Chondrocyte (in vitro differentiated cells): ENCODE measurements at regions not wholly inside any gene's neighbourhood (a gene's known extent, or its start where the extent isn't known, plus 50 kb on each side); places are given as distances from the start of the nearest gene placed in this dataset.
A peak's percentile ranks its signal among the peaks of the same experiment; 100 is the strongest.

Experiments used
- DNase-seq: peaks from one replicate; pipeline ENCODE4 v3.0.0; 2021; ENCODE audit warnings: mixed read lengths, low spot score
- H3K27ac Mint-ChIP-seq: one replicate; pipeline ENCODE4 v1.8.0; 2021; ENCODE audit warnings: mild to moderate bottlenecking, moderate library complexity, mixed read lengths; ENCODE audit not compliant: unreplicated experiment
- H3K27me3 Mint-ChIP-seq: 2 replicates; pipeline ENCODE4 v1.8.0; 2021; ENCODE audit warnings: low read depth, mixed read lengths
- H3K36me3 Mint-ChIP-seq: 2 replicates; pipeline ENCODE4 v1.8.0; 2021; ENCODE audit warnings: low read depth, mixed read lengths
- H3K4me1 Mint-ChIP-seq: 2 replicates; pipeline ENCODE4 v1.8.0; 2021; ENCODE audit warnings: low read depth, mild to moderate bottlenecking, mixed read lengths
- H3K4me3 Mint-ChIP-seq: one replicate; pipeline ENCODE4 v1.8.0; 2021; ENCODE audit warnings: mild to moderate bottlenecking, moderate library complexity, mixed read lengths; ENCODE audit not compliant: unreplicated experiment
- H3K9me3 Mint-ChIP-seq: 2 replicates; pipeline ENCODE4 v1.8.0; 2021; ENCODE audit warnings: low read depth, mixed read lengths
- CTCF ChIP-seq: fragments of 200-600 bp; sonication (generic); IDR thresholded peaks from 2 replicates; pipeline ENCODE4 v1.5.0; 2021; ENCODE audit warnings: antibody characterized with exemption, mild to moderate bottlenecking, moderate library complexity

- Mint-ChIP-seq H3K27ac (no peak overlapping the region), H3K4me3 (no peak overlapping the region), H3K36me3 (peaks cover 4% of the 10 kb centered on the region), H3K27me3 (no peaks in the 10 kb centered on the region), H3K9me3 (peaks cover 9% of the 10 kb centered on the region), H3K4me1 (peaks cover 17% of the 10 kb centered on the region)
- DNase-seq, result no peak
- TF ChIP-seq CTCF, result no peak
Observed at GRCh38 chr3:162491952-162492351, 995.3 kb downstream of the OTOL1 start.

GRCh38 chr3:162492446-162493081, 996.0 kb downstream of the OTOL1 start:
- H3K27me3 Mint-ChIP-seq, result no peaks in the 10 kb centered on the region
- peaks cover 4% of the 10 kb centered on the region for H3K36me3 Mint-ChIP-seq
- TF ChIP-seq CTCF, result no peak
- H3K9me3 Mint-ChIP-seq, result peaks cover 10% of the 10 kb centered on the region
- H3K27ac Mint-ChIP-seq, result peak overlapping the region; percentile 52
- H3K4me3 Mint-ChIP-seq, result no peak overlapping the region
- DNase-seq, result no peak
- peaks cover 17% of the 10 kb centered on the region for H3K4me1 Mint-ChIP-seq

GRCh38 chr3:162498626-162499025, 1002.0 kb downstream of the OTOL1 start:
- Mint-ChIP-seq H3K4me3 (no peak overlapping the region), H3K4me1 (no peaks in the 10 kb centered on the region), H3K9me3 (peaks cover 25% of the 10 kb centered on the region), H3K27me3 (no peaks in the 10 kb centered on the region), H3K27ac (no peak overlapping the region), H3K36me3 (peaks cover 9% of the 10 kb centered on the region)
- no peak for TF ChIP-seq CTCF
- no peak for DNase-seq

GRCh38 chr3:162507397-162507796, 1010.8 kb downstream of the OTOL1 start:
- Mint-ChIP-seq H3K4me3 (no peak overlapping the region), H3K27me3 (no peaks in the 10 kb centered on the region), H3K36me3 (peaks cover 7% of the 10 kb centered on the region), H3K4me1 (no peaks in the 10 kb centered on the region), H3K27ac (no peak overlapping the region), H3K9me3 (peaks cover 17% of the 10 kb centered on the region)
- DNase-seq, result no peak
- no peak for TF ChIP-seq CTCF

- Mint-ChIP-seq H3K27ac (no peak overlapping the region), H3K9me3 (no peaks in the 10 kb centered on the region), H3K4me3 (no peak overlapping the region), H3K27me3 (no peaks in the 10 kb centered on the region), H3K36me3 (no peaks in the 10 kb centered on the region), H3K4me1 (no peaks in the 10 kb centered on the region)
- DNase-seq, result no peak
- TF ChIP-seq CTCF, result no peak
Observed at GRCh38 chr3:162512488-162512887, 1015.9 kb downstream of the OTOL1 start.
